Mesothelial cell of epicardium (in vitro differentiated cells): ENCODE measurements at regions not wholly inside any gene's neighbourhood (a gene's known extent, or its start where the extent isn't known, plus 50 kb on each side); places are given as distances from the start of the nearest gene placed in this dataset.

Source experiments
- DNase-seq, 2 experiments: peaks; one replicate each; pipeline ENCODE4 v3.0.0; 2021; ENCODE audit warnings: low spot score in 2 of 2; ENCODE audit not compliant: unreplicated experiment in 2 of 2
- H3K27ac Mint-ChIP-seq: 2 replicates; pipeline ENCODE4 v1.8.0; 2021; ENCODE audit warnings: mixed read lengths
- H3K27me3 Mint-ChIP-seq: 2 replicates; pipeline ENCODE4 v1.8.0; 2021; ENCODE audit warnings: low read depth, mixed read lengths
- H3K36me3 Mint-ChIP-seq: 2 replicates; pipeline ENCODE4 v1.8.0; 2021; ENCODE audit warnings: mixed read lengths
- H3K4me1 Mint-ChIP-seq: 2 replicates; pipeline ENCODE4 v1.8.0; 2021; ENCODE audit warnings: mixed read lengths
- H3K4me3 Mint-ChIP-seq: 2 replicates; pipeline ENCODE4 v1.8.0; 2021; ENCODE audit warnings: mild to moderate bottlenecking, moderate library complexity, mixed read lengths
- H3K9me3 Mint-ChIP-seq: 2 replicates; pipeline ENCODE4 v1.8.0; 2021; ENCODE audit warnings: mixed read lengths
- CTCF ChIP-seq: fragments of 200-600 bp; sonication (generic); IDR thresholded peaks from one replicate; pipeline ENCODE4 v1.5.0; 2021; ENCODE audit warnings: antibody characterized with exemption; ENCODE audit not compliant: unreplicated experiment

- no peak overlapping the region for H3K27ac Mint-ChIP-seq
- H3K4me1 Mint-ChIP-seq = peaks cover 8% of the 10 kb centered on the region
- H3K4me3 Mint-ChIP-seq = no peak overlapping the region
- H3K36me3 Mint-ChIP-seq = no peaks in the 10 kb centered on the region
- no peak for TF ChIP-seq CTCF
- H3K9me3 Mint-ChIP-seq = no peaks in the 10 kb centered on the region
- no peak for DNase-seq
- H3K27me3 Mint-ChIP-seq = no peaks in the 10 kb centered on the region
Measured at GRCh38 chr5:115393239-115393638, 96.8 kb upstream of the CCDC112 start.

- peaks cover 8% of the 10 kb centered on the region for H3K4me1 Mint-ChIP-seq
- no peak overlapping the region for H3K4me3 Mint-ChIP-seq
- H3K9me3 Mint-ChIP-seq = no peaks in the 10 kb centered on the region
- no peaks in the 10 kb centered on the region for H3K36me3 Mint-ChIP-seq
- no peak for DNase-seq
- no peak overlapping the region for H3K27ac Mint-ChIP-seq
- no peaks in the 10 kb centered on the region for H3K27me3 Mint-ChIP-seq
- no peak for TF ChIP-seq CTCF
Measured at GRCh38 chr5:115392611-115393010, 96.2 kb upstream of the CCDC112 start.

- Mint-ChIP-seq H3K27me3 (no peaks in the 10 kb centered on the region), H3K36me3 (no peaks in the 10 kb centered on the region), H3K4me1 (peaks cover 8% of the 10 kb centered on the region), H3K27ac (no peak overlapping the region), H3K4me3 (no peak overlapping the region), H3K9me3 (no peaks in the 10 kb centered on the region)
- TF ChIP-seq CTCF = no peak
- DNase-seq = no peak
Measured at GRCh38 chr5:115391780-115392179, 95.3 kb upstream of the CCDC112 start.

GRCh38 chr5:115389799-115390382 lies 93.4 kb upstream of the CCDC112 start:
- Mint-ChIP-seq H3K4me1 (peaks cover 8% of the 10 kb centered on the region), H3K36me3 (no peaks in the 10 kb centered on the region), H3K9me3 (no peaks in the 10 kb centered on the region), H3K27ac (no peak overlapping the region), H3K27me3 (peaks cover 2% of the 10 kb centered on the region), H3K4me3 (no peak overlapping the region)
- no peak for TF ChIP-seq CTCF
- no peak for DNase-seq

- no peak overlapping the region for H3K4me3 Mint-ChIP-seq
- peaks cover 2% of the 10 kb centered on the region for H3K27me3 Mint-ChIP-seq
- DNase-seq = no peak
- no peak for TF ChIP-seq CTCF
- H3K36me3 Mint-ChIP-seq = no peaks in the 10 kb centered on the region
- peaks cover 8% of the 10 kb centered on the region for H3K4me1 Mint-ChIP-seq
- H3K27ac Mint-ChIP-seq = no peak overlapping the region
- no peaks in the 10 kb centered on the region for H3K9me3 Mint-ChIP-seq
Measured at GRCh38 chr5:115389034-115389798, 92.8 kb upstream of the CCDC112 start.
